H9 (cell line): ENCODE measurements at regions not wholly inside any gene's neighbourhood (a gene's known extent, or its start where the extent isn't known, plus 50 kb on each side); places are given as distances from the start of the nearest gene placed in this dataset.

Experiments
- DNase-seq: peaks from one replicate; pipeline ENCODE4 v3.0.0-alpha.2; 2017
- H2AFZ ChIP-seq: one replicate; pipeline ENCODE4 v1.6.1; 2013; ENCODE audit warnings: mild to moderate bottlenecking, low read length, control low read depth, moderate library complexity
- H2AK5ac ChIP-seq: 2 replicates; pipeline ENCODE4 v1.6.1; 2013; ENCODE audit warnings: low read length, control low read depth, mixed read lengths; ENCODE audit not compliant: insufficient read length
- H2BK120ac ChIP-seq: one replicate; pipeline ENCODE4 v1.6.1; 2013; ENCODE audit warnings: low read depth, mild to moderate bottlenecking, low read length, control low read depth, inconsistent platforms; ENCODE audit not compliant: poor library complexity, severe bottlenecking
- H2BK12ac ChIP-seq: 2 replicates; pipeline ENCODE4 v1.6.1; 2013; ENCODE audit warnings: low read length, control low read depth, mixed read lengths, low read depth; ENCODE audit not compliant: insufficient read length
- H2BK15ac ChIP-seq: 2 replicates; pipeline ENCODE4 v1.6.1; 2013; ENCODE audit warnings: low read depth, low read length, control low read depth
- H2BK20ac ChIP-seq: one replicate; pipeline ENCODE4 v1.6.1; 2013; ENCODE audit warnings: low read depth, mild to moderate bottlenecking, low read length, control low read depth, inconsistent platforms; ENCODE audit not compliant: poor library complexity, severe bottlenecking
- H2BK5ac ChIP-seq: 2 replicates; pipeline ENCODE4 v1.6.1; 2013; ENCODE audit warnings: low read length, control low read depth, mixed read lengths; ENCODE audit not compliant: insufficient read length
- H3K14ac ChIP-seq: 2 replicates; pipeline ENCODE4 v1.6.1; 2013; ENCODE audit warnings: low read length, control low read depth; ENCODE audit not compliant: insufficient read depth
- H3K18ac ChIP-seq: 2 replicates; pipeline ENCODE4 v1.6.1; 2013; ENCODE audit warnings: low read depth, mild to moderate bottlenecking, mixed read lengths, low read length, control low read depth; ENCODE audit not compliant: insufficient read length
- H3K23ac ChIP-seq: 2 replicates; pipeline ENCODE4 v1.6.1; 2013; ENCODE audit warnings: low read length, control low read depth, mixed read lengths, low read depth; ENCODE audit not compliant: insufficient read length
- H3K23me2 ChIP-seq: 2 replicates; pipeline ENCODE4 v1.6.1; 2013; ENCODE audit warnings: low read depth, mild to moderate bottlenecking, mixed read lengths, low read length, control low read depth; ENCODE audit not compliant: insufficient read length, poor library complexity, severe bottlenecking
- H3K27ac ChIP-seq: 2 replicates; pipeline ENCODE4 v1.5.1; 2013; ENCODE audit warnings: low read length, control low read depth, mixed read lengths, low read depth; ENCODE audit not compliant: insufficient read length
- H3K27me3 ChIP-seq: 2 replicates; pipeline ENCODE4 v1.6.1; 2013; ENCODE audit warnings: low read length, control low read depth, inconsistent platforms; ENCODE audit not compliant: insufficient read depth
- H3K4ac ChIP-seq: 2 replicates; pipeline ENCODE4 v1.6.1; 2013; ENCODE audit warnings: low read depth, mild to moderate bottlenecking, control low read depth, inconsistent platforms, low read length, moderate library complexity
- H3K4me1 ChIP-seq: 2 replicates; pipeline ENCODE4 v1.6.1; 2013; ENCODE audit warnings: low read length, control low read depth, inconsistent platforms; ENCODE audit not compliant: insufficient read depth
- H3K4me2 ChIP-seq: 2 replicates; pipeline ENCODE4 v1.6.1; 2013; ENCODE audit warnings: low read length, control low read depth, mixed read lengths; ENCODE audit not compliant: insufficient read length, insufficient read depth
- H3K56ac ChIP-seq: 2 replicates; pipeline ENCODE4 v1.6.1; 2013; ENCODE audit warnings: low read depth, mild to moderate bottlenecking, mixed read lengths, low read length, control low read depth; ENCODE audit not compliant: insufficient read length
- H3K79me1 ChIP-seq: 2 replicates; pipeline ENCODE4 v1.6.1; 2013; ENCODE audit warnings: low read depth, mild to moderate bottlenecking, moderate library complexity, low read length, control low read depth, inconsistent platforms; ENCODE audit not compliant: insufficient read depth, poor library complexity, severe bottlenecking
- H3K79me2 ChIP-seq: 2 replicates; pipeline ENCODE4 v1.6.1; 2013; ENCODE audit warnings: low read length, control low read depth, inconsistent platforms; ENCODE audit not compliant: insufficient read depth
- H3K9ac ChIP-seq: 2 replicates; pipeline ENCODE4 v1.6.1; 2013; ENCODE audit warnings: low read length, control low read depth, mixed read lengths; ENCODE audit not compliant: insufficient read length; ENCODE audit errors: extremely low read depth
- H3K9me3 ChIP-seq: one replicate; pipeline ENCODE4 v1.6.1; 2013; ENCODE audit warnings: low read depth, low read length, inconsistent platforms; ENCODE audit not compliant: control insufficient read depth
- H3T11ph ChIP-seq: one replicate; pipeline ENCODE4 v1.6.1; 2013; ENCODE audit warnings: mild to moderate bottlenecking, low read length, control low read depth, inconsistent platforms
- H4K20me1 ChIP-seq: one replicate; pipeline ENCODE4 v1.6.1; 2013; ENCODE audit not compliant: control insufficient read depth, insufficient read length, insufficient read depth
- H4K5ac ChIP-seq: 2 replicates; pipeline ENCODE4 v1.6.1; 2013; ENCODE audit warnings: low read depth, mild to moderate bottlenecking, mixed read lengths, low read length, control low read depth; ENCODE audit not compliant: insufficient read length
- H4K8ac ChIP-seq: replicated peaks from 2 replicates; pipeline ENCODE4 v1.6.1; 2013; ENCODE audit warnings: low read length, control low read depth, mixed read lengths, low read depth; ENCODE audit not compliant: insufficient read length
- H4K91ac ChIP-seq: 2 replicates; pipeline ENCODE4 v1.6.1; 2013; ENCODE audit warnings: low read depth, mild to moderate bottlenecking, moderate library complexity, mixed read lengths, low read length, control low read depth; ENCODE audit not compliant: insufficient read length
- H3K27ac Mint-ChIP-seq, 3 experiments: 2 replicates in 2 of 3; 3 replicates in 1 of 3; pipeline ENCODE4 v1.8.0; 2020 to 2021; ENCODE audit warnings: mixed read lengths in 3 of 3, mild to moderate bottlenecking in 1 of 3, moderate library complexity in 1 of 3
- H3K27me3 Mint-ChIP-seq: 2 replicates; pipeline ENCODE4 v1.8.0; 2021; ENCODE audit warnings: low read depth, mild to moderate bottlenecking, moderate library complexity, mixed read lengths
- H3K36me3 Mint-ChIP-seq, 3 experiments: 2 replicates in 2 of 3; 3 replicates in 1 of 3; pipeline ENCODE4 v1.8.0; 2020 to 2021; ENCODE audit warnings: low read depth in 3 of 3, mixed read lengths in 3 of 3; ENCODE audit not compliant: insufficient read depth in 1 of 3
- H3K4me1 Mint-ChIP-seq, 2 experiments: 2 replicates each; pipeline ENCODE4 v1.8.0; 2020; ENCODE audit warnings: mixed read lengths in 2 of 2
- H3K4me3 Mint-ChIP-seq, 2 experiments: 2 replicates in 1 of 2; 3 replicates in 1 of 2; pipeline ENCODE4 v1.8.0; 2020 to 2021; ENCODE audit warnings: mild to moderate bottlenecking in 2 of 2, mixed read lengths in 2 of 2, moderate library complexity in 1 of 2
- H3K9me3 Mint-ChIP-seq, 2 experiments: 2 replicates in 1 of 2; 3 replicates in 1 of 2; pipeline ENCODE4 v1.8.0; 2020; ENCODE audit warnings: mild to moderate bottlenecking in 2 of 2, mixed read lengths in 2 of 2, moderate library complexity in 1 of 2
- CTCF ChIP-seq: fragments of 200-600 bp; sonication (generic); conservative IDR thresholded peaks from 3 replicates; pipeline ENCODE4 v1.8.0; 2021; ENCODE audit warnings: antibody characterized with exemption, mild to moderate bottlenecking
- WGBS: extraction: QIAGEN DNeasy Blood & Tissue Kit; methylation state at CpG from one replicate; pipeline ENCODE4 v1.1.7; 2013; ENCODE audit warnings: missing lambda C conversion rate, low lambda C conversion rate, mixed read lengths; ENCODE audit not compliant: insufficient read length; ENCODE audit errors: extremely low coverage; 5-methylcytosine and 5-hydroxymethylcytosine counted together

GRCh38 chr7:25911738-25912607 is 240.0 kb upstream of the NFE2L3 start:
- no peak for DNase-seq
- Mint-ChIP-seq H3K4me1 (peaks cover 7 to 8% of the 10 kb centered on the region in 2 experiments), H3K9me3 (0 out of 5 replicates have a peak, but pooled peaks cover 0 to 2% of the 10 kb centered on the region in 2 experiments), H3K27me3 (peaks cover 1% of the 10 kb centered on the region), H3K27ac (no peak overlapping the region), H3K4me3 (no peak overlapping the region), H3K36me3 (no peaks in the 10 kb centered on the region)
- no peak for TF ChIP-seq CTCF
- no peak overlapping the region for H2AK5ac ChIP-seq
- no peak overlapping the region for H3T11ph ChIP-seq
- no peak overlapping the region for H2BK120ac ChIP-seq
- H2AFZ ChIP-seq, result no peak overlapping the region
- no peak overlapping the region for H3K4ac ChIP-seq
- H3K4me2 ChIP-seq, result no peak overlapping the region
- no CpG with 5 or more reads among the region's 7 CpGs for WGBS
- H3K9ac ChIP-seq, result no peak overlapping the region
- H3K56ac ChIP-seq, result no peak overlapping the region
- no peak overlapping the region for H4K91ac ChIP-seq
- no peaks in the 10 kb centered on the region for H3K9me3 ChIP-seq
- H3K27ac ChIP-seq, result no peak overlapping the region
- no peak overlapping the region for H2BK12ac ChIP-seq
- H3K79me1 ChIP-seq, result no peaks in the 10 kb centered on the region
- H3K18ac ChIP-seq, result no peak overlapping the region
- H3K14ac ChIP-seq, result no peak overlapping the region
- no peak overlapping the region for H3K23ac ChIP-seq
- H3K27me3 ChIP-seq, result no peaks in the 10 kb centered on the region
- no peaks in the 10 kb centered on the region for H3K79me2 ChIP-seq
- H3K4me1 ChIP-seq, result peaks cover 3% of the 10 kb centered on the region; the same call in 1 of the 2 replicates
- no peaks in the 10 kb centered on the region for H4K20me1 ChIP-seq
- no peak overlapping the region for H2BK5ac ChIP-seq
- no peak overlapping the region for H2BK15ac ChIP-seq
- no peak overlapping the region for H4K5ac ChIP-seq
- no peaks in the 10 kb centered on the region for H3K23me2 ChIP-seq
- no peak overlapping the region for H2BK20ac ChIP-seq
- no peak overlapping the region for H4K8ac ChIP-seq
